WTC11 (cell line): ENCODE measurements at regions not wholly inside any gene's neighbourhood (a gene's known extent, or its start where the extent isn't known, plus 50 kb on each side); places are given as distances from the start of the nearest gene placed in this dataset.
A peak's percentile ranks its signal among the peaks of the same experiment; 100 is the strongest.

ENCODE experiments used
- ATAC-seq: fragments of 200-7000 bp; cut with Tn5 transposase; 2 replicates; pipeline ENCODE4 v1.10.0; 2021; ENCODE audit warnings: mild to moderate bottlenecking, moderate library complexity
- CTCF ChIA-PET: fragments of 300-600 bp; sonication (Branson Sonifier 250); formaldehyde crosslinking; loops from one replicate; lab custom pipeline; 2021; ENCODE audit warnings: antibody characterized with exemption; lab: Charles Lee
- POLR2A ChIA-PET: fragments of 350-600 bp; sonication (Branson Sonifier 250); formaldehyde crosslinking; loops from one replicate; lab custom pipeline; 2021; ENCODE audit warnings: antibody characterized with exemption; lab: Charles Lee
- DNase-seq: peaks from one replicate; pipeline ENCODE4 v3.0.0; 2021; ENCODE audit warnings: low spot score
- H3K27ac Mint-ChIP-seq: 2 replicates; pipeline ENCODE4 v1.8.0; 2021; ENCODE audit warnings: mixed read lengths
- H3K27me3 Mint-ChIP-seq: 2 replicates; pipeline ENCODE4 v1.8.0; 2021; ENCODE audit warnings: low read depth, mild to moderate bottlenecking, moderate library complexity, mixed read lengths
- H3K36me3 Mint-ChIP-seq: 2 replicates; pipeline ENCODE4 v1.8.0; 2021; ENCODE audit warnings: mixed read lengths
- H3K4me1 Mint-ChIP-seq: 2 replicates; pipeline ENCODE4 v1.8.0; 2022; ENCODE audit warnings: mixed read lengths
- H3K4me3 Mint-ChIP-seq: 2 replicates; pipeline ENCODE4 v1.8.0; 2021; ENCODE audit warnings: mild to moderate bottlenecking, moderate library complexity, mixed read lengths
- H3K9me3 Mint-ChIP-seq: 2 replicates; pipeline ENCODE4 v1.8.0; 2021; ENCODE audit warnings: mixed read lengths
- CBFB ChIP-seq: sonication (generic); formaldehyde crosslinking; IDR thresholded peaks from 2 replicates; pipeline ENCODE4 v1.8.1; 2022; ENCODE audit warnings: mild to moderate bottlenecking, low read depth, missing genetic modification reagents
- CTCF ChIP-seq: fragments of 200-600 bp; IDR thresholded peaks from 2 replicates; pipeline ENCODE4 v1.8.0; 2022; ENCODE audit warnings: antibody characterized with exemption
- HMGA2 ChIP-seq: fragments of 250-450 bp; sonication (Bioruptor Pico); IDR thresholded peaks from 2 replicates; pipeline ENCODE4 v1.4.0; 2021; ENCODE audit warnings: mild to moderate bottlenecking, moderate library complexity
- IRF1 ChIP-seq: sonication (generic); formaldehyde crosslinking; IDR thresholded peaks from 2 replicates; pipeline ENCODE4 v1.8.0; 2023; ENCODE audit warnings: missing genetic modification reagents
- JAZF1 ChIP-seq: fragments of 250-450 bp; sonication (Bioruptor Pico); IDR thresholded peaks from 2 replicates; pipeline ENCODE4 v1.9.0; 2021; ENCODE audit warnings: moderate library complexity, mild to moderate bottlenecking, inconsistent platforms
- MYBL2 ChIP-seq: sonication (generic); formaldehyde crosslinking; IDR thresholded peaks from 2 replicates; pipeline ENCODE4 v1.8.1; 2023; ENCODE audit warnings: mild to moderate bottlenecking, moderate library complexity, missing genetic modification reagents
- NFE2L1 ChIP-seq: sonication (generic); formaldehyde crosslinking; IDR thresholded peaks from 2 replicates; pipeline ENCODE4 v1.8.1; 2023; ENCODE audit warnings: missing genetic modification reagents
- ZNF138 ChIP-seq: sonication (generic); formaldehyde crosslinking; conservative IDR thresholded peaks from 2 replicates; pipeline ENCODE4 v1.8.1; 2022; ENCODE audit warnings: mild to moderate bottlenecking, moderate library complexity, missing genetic modification reagents
- ZNF219 ChIP-seq: sonication (generic); formaldehyde crosslinking; IDR thresholded peaks from 2 replicates; pipeline ENCODE4 v1.8.0; 2023; ENCODE audit warnings: missing genetic modification reagents, mild to moderate bottlenecking, borderline replicate concordance
- ZNF232 ChIP-seq: sonication (generic); formaldehyde crosslinking; IDR thresholded peaks from 2 replicates; pipeline ENCODE4 v1.8.0; 2022; ENCODE audit warnings: mild to moderate bottlenecking, missing genetic modification reagents
- ZNF263 ChIP-seq: sonication (generic); formaldehyde crosslinking; IDR thresholded peaks from 2 replicates; pipeline ENCODE4 v1.8.1; 2022; ENCODE audit warnings: low read depth, mild to moderate bottlenecking, moderate library complexity, missing genetic modification reagents
- ZNF317 ChIP-seq: sonication (generic); formaldehyde crosslinking; IDR thresholded peaks from 2 replicates; pipeline ENCODE4 v1.8.1; 2023; ENCODE audit warnings: low read depth, mild to moderate bottlenecking, moderate library complexity, missing genetic modification reagents, borderline replicate concordance
- ZNF671 ChIP-seq: fragments of 250-450 bp; sonication (Bioruptor Pico); IDR thresholded peaks from 2 replicates; pipeline ENCODE4 v1.8.0; 2021; ENCODE audit warnings: mild to moderate bottlenecking
- TF ChIP-seq, protein P1 (sequence below): fragments of 250-450 bp; sonication (Bioruptor Pico); IDR thresholded peaks from 2 replicates; pipeline ENCODE4 v1.8.0; 2021; ENCODE audit warnings: mild to moderate bottlenecking
- TF ChIP-seq, protein P2 (sequence below): sonication (generic); formaldehyde crosslinking; conservative IDR thresholded peaks from 2 replicates; pipeline ENCODE4 v1.8.1; 2023; ENCODE audit warnings: mild to moderate bottlenecking, low read depth, missing genetic modification reagents, moderate library complexity
- TF ChIP-seq, protein P3 (sequence below): sonication (generic); formaldehyde crosslinking; IDR thresholded peaks from 2 replicates; pipeline ENCODE4 v1.8.1; 2022; ENCODE audit warnings: low read depth, missing genetic modification reagents, borderline replicate concordance

- TF ChIP-seq MYBL2: no peak
- TF ChIP-seq ZNF219 (CRISPR knock-in tag): no peak
- TF ChIP-seq ZNF138 (CRISPR knock-in tag): no peak
- TF ChIP-seq, protein P1, sequence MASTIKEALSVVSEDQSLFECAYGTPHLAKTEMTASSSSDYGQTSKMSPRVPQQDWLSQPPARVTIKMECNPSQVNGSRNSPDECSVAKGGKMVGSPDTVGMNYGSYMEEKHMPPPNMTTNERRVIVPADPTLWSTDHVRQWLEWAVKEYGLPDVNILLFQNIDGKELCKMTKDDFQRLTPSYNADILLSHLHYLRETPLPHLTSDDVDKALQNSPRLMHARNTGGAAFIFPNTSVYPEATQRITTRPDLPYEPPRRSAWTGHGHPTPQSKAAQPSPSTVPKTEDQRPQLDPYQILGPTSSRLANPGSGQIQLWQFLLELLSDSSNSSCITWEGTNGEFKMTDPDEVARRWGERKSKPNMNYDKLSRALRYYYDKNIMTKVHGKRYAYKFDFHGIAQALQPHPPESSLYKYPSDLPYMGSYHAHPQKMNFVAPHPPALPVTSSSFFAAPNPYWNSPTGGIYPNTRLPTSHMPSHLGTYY (CRISPR knock-in tag): no peak
- no peak for TF ChIP-seq IRF1 (CRISPR knock-in tag)
- TF ChIP-seq, protein P2, sequence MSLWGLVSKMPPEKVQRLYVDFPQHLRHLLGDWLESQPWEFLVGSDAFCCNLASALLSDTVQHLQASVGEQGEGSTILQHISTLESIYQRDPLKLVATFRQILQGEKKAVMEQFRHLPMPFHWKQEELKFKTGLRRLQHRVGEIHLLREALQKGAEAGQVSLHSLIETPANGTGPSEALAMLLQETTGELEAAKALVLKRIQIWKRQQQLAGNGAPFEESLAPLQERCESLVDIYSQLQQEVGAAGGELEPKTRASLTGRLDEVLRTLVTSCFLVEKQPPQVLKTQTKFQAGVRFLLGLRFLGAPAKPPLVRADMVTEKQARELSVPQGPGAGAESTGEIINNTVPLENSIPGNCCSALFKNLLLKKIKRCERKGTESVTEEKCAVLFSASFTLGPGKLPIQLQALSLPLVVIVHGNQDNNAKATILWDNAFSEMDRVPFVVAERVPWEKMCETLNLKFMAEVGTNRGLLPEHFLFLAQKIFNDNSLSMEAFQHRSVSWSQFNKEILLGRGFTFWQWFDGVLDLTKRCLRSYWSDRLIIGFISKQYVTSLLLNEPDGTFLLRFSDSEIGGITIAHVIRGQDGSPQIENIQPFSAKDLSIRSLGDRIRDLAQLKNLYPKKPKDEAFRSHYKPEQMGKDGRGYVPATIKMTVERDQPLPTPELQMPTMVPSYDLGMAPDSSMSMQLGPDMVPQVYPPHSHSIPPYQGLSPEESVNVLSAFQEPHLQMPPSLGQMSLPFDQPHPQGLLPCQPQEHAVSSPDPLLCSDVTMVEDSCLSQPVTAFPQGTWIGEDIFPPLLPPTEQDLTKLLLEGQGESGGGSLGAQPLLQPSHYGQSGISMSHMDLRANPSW (CRISPR knock-in tag): no peak
- TF ChIP-seq ZNF263 (CRISPR knock-in tag): no peak
- TF ChIP-seq, all 79 proteins: peak for 0
These were observed 406.3 kb downstream of the SLC6A15 start (continued) for GRCh38 chr12:84506282-84506681.

DNA sequence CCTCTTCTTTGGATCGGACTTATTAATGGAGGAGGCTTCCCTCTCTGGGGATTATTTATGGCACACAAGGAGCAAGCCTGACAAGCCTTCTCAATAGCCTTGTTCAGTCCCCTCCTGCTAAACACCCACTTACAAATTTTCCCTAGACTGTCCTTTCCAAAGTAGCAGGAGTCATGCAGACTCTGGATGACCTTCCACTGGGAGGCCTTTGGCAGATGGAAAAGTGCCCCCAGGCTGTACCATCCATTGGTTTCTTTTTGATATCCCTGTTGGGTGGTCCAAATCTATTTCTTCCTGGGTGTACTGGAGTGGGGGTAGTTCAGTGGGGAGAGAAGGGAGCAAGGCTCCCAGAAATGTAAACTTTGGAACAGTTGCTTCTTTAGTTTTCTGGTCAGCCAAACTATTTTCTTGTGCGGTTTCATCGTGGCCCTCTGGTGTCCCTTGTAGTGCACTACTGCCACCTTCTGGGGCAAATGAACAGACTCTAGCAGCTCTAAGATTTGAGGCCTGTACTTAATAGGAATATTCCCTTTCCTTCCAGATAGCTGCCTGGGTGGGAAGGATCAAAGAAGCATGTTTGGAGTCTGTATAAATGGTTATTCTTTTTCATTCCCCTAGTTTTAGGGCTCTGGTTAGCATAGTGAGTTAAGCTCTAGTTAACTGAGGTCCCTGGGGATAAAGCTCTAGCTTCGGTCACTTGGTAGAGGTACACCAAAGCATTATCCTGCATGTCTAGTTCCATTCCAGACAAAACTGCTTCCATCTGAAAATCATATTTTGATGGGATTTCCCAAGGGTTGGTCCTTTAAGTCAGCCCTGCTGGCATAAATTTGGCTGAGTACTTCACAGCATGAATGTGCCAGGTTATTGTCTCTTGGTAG lies 409.5 kb downstream of the SLC6A15 start:
- POLR2A ChIA-PET: no interaction called here
- CTCF ChIA-PET: interaction anchor here (0.7 to 2.8 kb wide), 7 partner anchors 96 to 680 kb away, joined by 3 to 17 read pairs (median 5); no protein-coding TSS in a partner anchor
- TF ChIP-seq ZNF317 (peak; percentile 79; the same call in 1 of the 2 replicates), CTCF (peak; percentile 57), JAZF1 (CRISPR knock-in tag) (no peak), ZNF232 (no peak), NFE2L1 (no peak), HMGA2 (no peak), CBFB (CRISPR knock-in tag) (no peak), ZNF671 (no peak)
- TF ChIP-seq, protein P3, sequence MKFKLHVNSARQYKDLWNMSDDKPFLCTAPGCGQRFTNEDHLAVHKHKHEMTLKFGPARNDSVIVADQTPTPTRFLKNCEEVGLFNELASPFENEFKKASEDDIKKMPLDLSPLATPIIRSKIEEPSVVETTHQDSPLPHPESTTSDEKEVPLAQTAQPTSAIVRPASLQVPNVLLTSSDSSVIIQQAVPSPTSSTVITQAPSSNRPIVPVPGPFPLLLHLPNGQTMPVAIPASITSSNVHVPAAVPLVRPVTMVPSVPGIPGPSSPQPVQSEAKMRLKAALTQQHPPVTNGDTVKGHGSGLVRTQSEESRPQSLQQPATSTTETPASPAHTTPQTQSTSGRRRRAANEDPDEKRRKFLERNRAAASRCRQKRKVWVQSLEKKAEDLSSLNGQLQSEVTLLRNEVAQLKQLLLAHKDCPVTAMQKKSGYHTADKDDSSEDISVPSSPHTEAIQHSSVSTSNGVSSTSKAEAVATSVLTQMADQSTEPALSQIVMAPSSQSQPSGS: no peak
- ATAC-seq (peak; percentile 95), DNase-seq (peak; percentile 71)
- H3K9me3 Mint-ChIP-seq: peaks cover 7% of the 10 kb centered on the region
- H3K36me3 Mint-ChIP-seq: no peaks in the 10 kb centered on the region
- H3K4me3 Mint-ChIP-seq: no peak overlapping the region
- H3K27me3 Mint-ChIP-seq: no peaks in the 10 kb centered on the region
- peaks cover 4% of the 10 kb centered on the region for H3K4me1 Mint-ChIP-seq
- no peak overlapping the region for H3K27ac Mint-ChIP-seq
